ENCODE measurements at regions not wholly inside any gene's neighbourhood (a gene's known extent, or its start where the extent isn't known, plus 50 kb on each side); places are given as distances from the start of the nearest gene placed in this dataset.

DNA sequence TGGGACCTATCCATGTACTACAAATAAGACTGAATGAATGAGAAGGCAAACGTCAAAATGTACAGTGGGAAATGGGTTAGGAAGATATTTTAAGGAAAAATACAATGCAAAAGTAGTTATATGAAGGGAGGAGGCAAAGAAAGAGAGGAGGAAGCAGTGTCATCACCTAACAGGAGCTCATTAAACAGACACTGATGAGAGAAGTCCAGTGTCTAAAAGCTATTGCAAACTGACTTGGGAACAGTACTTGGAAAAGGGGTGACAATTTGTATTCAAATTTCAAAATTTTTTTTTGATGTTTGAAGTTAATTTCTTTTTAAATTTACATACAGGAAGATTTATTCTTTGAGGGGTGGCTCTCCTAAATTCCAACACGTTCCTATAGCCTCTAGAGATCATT lies 143.5 kb upstream of the NOX3 start:
- TF ChIP-seq GATA2 (IDR thresholded peaks at IDR 0.05; ENCODE audit: low read depth, low read length): no peak
- no peak for TF ChIP-seq GATA3 (IDR thresholded peaks at IDR 0.05; ENCODE audit: low read depth, low read length)
